Kidney capillary endothelial cell (primary cell): ENCODE measurements at regions not wholly inside any gene's neighbourhood (a gene's known extent, or its start where the extent isn't known, plus 50 kb on each side); places are given as distances from the start of the nearest gene placed in this dataset.

Source experiments
- DNase-seq: peaks from one replicate; pipeline ENCODE4 v3.0.0-alpha.2; 2018; ENCODE audit warnings: low spot score

DNA sequence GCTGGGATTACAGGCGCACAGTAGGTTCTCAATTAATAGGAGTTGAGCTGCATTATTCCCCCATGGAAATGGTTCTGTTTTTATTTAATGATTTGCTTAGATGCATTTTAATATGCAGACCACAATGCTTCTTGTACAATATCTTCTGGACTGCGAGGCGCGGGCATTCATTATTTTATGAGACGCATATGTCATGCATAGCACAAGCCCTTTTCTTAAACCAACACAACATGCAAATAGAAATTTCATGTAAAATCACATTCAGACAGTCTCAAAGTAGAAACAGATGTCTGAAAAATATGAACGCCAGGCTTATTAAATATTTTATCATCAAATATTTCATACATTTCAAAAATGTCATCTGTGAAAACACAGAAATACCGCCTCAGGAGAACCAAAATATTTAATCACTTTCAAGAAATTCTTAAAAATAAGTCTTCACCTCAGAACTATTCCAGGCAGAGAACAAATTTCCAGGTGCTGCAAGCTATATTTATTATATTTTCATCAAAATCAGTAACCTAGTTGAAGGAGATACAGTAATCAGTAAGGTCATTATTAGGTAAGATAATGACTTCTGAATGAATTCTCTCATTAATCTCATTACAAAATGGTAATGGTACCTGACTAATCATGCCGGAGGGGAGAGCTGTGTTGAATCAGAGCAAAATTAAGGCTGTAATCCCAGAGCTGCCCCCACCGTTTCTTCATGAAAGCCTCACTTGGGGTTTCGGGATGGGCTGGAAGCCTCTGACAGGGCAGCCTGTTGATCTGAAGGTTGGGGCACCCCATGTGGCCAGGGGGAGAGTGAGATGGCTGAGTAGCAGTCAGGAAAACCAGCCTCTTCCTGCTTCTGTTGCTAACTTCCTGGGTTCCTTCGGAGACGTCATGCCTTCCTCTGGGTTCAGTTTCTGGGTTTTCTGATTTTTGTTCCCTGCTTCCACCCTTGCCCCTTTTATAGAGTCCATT lies 133.9 kb upstream of the ZNF618 start:
- DNase-seq: no peak

DNA sequence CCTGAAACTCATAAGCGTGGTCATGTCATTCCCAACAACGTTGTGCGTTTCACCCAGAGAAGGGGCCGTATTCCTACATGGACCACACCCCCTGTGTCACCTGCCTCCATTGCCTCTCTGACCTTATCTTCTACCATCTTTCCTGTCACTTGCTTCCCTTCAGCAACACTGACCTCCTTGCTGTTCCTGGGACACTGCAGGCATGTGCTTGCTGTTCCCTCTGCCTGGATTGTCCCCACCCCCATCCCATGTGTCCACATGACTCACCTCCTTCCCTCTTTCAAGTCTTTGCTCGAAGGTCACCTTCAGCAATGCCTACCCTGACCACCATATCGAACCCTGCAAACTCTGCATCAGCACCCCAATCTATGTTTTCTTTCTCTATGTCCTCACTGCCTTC lies 133.2 kb upstream of the ZNF618 start:
- DNase-seq: no peak

DNA sequence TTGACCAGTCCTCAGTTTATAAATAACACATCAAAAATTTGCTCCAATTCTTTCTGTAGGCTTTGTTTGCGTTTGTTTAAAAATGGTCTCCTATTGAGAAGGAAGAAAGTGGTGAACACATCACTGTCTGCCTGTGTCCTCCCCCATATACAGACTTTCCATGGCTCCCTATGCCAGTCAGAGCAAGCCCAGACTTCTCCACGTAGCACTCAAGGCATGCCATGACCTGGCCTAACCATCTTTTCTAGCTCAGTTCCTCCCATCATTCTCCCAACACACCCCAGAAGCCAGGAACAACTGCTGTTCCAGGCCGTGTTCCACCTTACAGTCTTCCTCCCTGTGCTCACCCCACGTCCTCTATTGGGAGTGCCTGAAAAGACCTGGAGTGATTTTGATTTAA lies 129.6 kb upstream of the ZNF618 start:
- no peak for DNase-seq

DNA sequence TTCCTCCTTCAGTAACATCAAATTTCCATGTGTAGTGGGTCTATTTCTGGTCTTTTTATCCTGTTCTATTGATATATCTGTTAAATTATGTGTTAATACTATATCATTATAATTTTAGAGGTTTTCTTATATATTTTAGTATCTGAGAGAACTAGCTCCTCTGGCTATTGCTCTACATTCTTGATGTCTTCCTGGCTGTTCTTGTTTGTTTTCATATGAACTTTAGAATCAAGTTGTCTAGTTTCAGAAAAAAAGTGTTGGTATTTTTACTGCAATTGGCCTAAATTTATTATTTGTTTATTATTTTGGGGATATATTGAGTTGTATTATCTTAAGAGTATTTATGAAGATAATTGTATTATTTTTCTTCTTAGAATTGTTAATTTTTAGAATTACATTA lies 128.0 kb upstream of the ZNF618 start:
- DNase-seq: no peak

DNA sequence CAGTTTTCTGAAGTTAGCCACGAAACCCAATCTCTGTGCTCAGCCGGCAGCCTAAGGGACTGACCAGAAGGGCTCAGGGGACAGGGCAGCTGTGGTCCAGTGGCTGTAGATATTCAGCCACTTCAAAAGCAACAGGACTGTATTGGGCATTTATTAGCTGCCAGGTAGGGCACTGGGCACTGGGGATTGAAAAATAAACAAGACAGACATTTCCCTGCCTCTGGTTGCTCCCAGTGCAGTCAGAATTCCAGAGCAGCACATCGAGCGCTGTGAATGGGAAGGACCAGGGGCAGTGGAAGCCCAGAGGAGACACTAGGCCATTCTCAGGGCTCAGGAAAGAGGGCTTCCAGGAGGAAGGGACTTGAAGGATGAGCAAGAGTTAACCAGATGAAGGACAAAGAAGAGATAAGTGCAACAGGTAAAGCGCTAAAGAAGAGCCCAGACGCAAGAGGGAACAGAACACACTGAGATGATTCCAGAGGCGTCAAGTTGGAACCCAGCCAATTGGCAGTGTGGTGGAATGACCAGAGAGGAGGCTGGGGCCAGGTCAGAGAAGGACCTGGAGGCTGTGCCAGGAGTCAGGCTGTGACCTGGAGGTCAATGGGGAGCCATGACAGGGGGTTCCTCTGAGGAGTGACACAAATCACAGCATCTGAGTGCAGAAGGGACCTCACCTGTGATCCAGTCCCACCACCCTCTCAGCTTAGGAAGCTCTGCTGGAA lies 122.5 kb upstream of the ZNF618 start:
- no peak for DNase-seq

DNA sequence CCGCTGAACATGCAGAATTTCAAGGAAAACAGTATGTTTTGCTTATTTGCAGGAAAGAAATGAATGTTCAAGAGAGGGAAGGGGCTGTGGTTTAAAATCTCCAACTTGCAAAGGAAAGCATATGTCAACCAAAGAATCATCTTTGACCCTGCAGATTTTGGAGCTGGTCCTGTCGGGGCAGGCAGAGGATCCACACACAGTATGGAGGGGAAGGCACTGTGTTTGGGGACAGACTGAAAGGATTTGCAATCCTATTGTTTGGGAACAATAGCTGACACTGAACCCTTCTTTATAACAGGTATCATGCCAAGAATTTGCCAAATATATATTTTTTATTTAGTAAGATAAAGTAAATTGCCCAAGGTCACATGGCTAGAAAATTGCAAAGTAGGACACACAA lies 121.4 kb upstream of the ZNF618 start:
- DNase-seq: no peak

DNA sequence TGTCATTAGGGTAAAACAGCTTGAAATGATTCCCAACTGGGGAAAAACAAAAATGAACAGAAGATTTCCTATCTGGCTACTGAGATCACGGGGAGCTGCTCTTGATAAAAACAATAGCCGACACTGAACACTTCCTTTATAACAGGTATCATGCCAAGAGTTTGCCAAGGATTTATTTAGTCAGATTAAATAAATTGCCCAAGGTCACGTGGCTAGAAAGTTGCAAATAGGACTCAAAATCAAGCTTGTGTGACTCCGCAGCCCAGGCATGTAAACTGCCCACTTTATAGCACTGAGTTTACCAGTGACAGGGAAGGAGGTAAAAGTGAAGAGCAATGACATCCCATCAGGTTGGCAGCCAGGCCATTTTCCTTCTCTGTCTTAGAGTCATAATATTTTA lies 120.7 kb upstream of the ZNF618 start:
- no peak for DNase-seq

DNA sequence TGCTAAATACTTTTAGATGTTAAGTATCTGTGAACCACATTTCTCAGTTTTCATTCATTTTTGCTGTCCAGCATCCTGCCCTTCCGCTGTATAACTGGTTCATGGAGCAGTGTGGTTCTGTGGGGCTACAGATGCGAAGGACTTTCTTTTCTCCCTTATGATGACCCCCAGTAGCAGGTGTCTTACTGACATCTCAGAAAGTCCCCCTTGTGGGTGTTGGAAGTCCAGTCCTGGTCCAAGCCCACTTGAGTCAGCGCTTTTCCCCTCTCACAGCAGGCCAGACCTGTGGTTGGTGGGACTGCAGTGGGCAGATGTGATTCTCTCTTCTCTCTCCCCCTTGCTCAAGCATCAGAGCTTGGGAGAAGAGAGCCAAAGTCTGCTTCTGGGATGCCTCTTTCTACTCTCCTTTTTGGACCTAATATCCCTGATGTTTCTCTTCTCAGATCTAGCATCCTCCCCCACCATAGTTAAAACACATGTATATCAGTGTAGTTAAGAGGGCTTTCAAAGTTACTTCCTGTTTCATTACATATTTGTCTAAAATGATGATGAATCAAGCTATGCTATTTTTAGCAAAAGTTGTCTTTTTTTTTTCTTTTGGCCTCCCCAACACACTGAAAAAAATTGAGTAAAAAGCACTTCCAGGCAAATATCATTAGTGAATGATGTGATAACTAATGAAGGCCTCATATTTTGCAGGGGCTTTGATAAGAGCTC lies 119.5 kb upstream of the ZNF618 start:
- DNase-seq: no peak

DNA sequence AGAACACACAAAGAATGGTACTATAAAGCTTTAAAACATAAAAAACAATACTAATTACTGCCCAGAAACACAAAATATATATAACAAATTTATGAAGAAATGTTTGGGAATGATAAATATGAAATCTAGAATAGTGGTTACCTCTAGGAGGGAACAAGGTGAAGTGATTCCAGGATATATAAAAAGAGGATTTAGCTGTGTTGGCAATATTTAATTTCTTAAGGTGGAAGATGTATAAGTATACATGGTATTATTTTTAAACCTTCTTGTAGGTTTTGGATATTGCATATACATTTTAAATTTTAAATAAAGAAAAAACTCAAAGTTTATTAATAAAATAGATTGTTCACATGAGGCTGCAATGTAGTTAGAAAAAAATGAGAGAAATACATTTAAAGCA lies 112.7 kb upstream of the ZNF618 start:
- DNase-seq: no peak

DNA sequence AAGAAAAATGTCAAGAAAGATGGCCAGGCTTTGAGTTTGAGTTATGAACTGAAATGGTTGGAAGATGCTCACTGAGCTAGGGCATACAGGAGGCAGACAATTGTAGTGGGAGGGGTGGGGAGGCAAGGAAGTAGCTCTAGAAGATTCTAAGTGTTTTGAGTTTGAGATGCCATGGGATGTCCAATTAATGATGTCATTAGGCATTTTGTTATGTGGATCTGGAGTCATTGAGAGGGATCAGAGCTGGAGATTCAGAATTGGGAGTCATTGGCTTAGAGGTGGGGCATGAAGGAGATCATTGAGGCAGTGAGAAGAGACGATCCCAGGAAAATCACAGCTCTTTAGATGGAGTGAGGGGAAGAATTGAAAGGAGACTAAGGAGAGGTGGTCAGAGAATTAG lies 111.5 kb upstream of the ZNF618 start:
- DNase-seq: no peak

DNA sequence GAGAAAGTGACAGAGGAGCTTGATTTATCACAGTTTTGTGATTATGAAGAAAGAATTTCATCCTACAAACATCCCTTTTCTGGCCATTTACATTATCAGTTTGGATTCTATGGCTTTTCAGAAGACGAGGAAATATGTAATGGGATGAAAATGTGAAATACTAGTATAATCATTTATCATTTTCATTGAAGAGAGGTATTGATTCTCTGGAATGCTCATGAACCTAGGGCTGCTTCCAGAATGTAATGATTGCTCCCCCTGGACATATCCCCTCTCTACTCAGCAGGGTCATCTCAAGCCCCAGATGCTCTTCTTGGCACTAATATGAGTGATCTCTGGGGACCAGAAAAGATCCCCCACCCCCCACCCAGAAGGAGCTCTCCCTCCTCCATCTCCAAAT lies 106.7 kb upstream of the ZNF618 start:
- DNase-seq: no peak

DNA sequence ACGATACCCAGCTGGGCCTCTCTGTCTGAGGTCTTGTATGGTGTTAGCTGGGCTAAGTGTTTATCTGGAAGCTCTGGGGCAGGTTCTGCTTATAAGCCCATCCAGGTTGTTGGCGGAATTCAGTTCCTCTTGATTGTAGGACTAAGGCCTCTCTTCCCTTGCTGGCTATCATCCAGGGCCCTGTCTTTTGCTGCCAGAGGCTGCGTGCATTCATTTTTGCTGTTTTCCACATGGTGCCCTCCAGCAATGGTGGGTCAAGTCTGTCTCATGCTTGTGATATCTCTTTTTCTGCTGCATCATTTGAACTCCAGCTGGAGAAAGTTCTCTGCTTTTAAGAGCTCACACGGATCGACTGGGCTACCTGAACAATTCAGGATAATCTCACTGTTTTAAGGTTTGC lies 105.7 kb upstream of the ZNF618 start:
- no peak for DNase-seq

DNA sequence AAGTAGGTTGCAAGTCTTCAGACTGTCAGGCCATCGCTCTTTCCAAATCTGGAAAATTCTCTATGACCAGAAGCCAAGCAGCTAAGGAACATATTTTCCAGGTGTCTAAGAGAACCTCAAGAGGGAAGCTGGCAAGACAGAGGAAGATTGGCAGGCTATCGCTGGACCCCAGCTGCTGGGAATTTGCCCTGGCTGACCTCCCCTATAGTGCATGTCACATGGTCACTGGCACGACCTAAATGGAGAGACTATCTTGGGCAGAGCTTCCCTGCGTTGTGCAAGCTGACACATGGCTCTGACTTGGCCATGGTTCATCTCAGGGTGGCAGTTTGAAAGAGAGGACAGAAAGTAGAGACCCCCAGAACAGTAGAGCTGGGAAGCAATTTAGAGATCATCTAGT lies 104.9 kb upstream of the ZNF618 start:
- DNase-seq: no peak

DNA sequence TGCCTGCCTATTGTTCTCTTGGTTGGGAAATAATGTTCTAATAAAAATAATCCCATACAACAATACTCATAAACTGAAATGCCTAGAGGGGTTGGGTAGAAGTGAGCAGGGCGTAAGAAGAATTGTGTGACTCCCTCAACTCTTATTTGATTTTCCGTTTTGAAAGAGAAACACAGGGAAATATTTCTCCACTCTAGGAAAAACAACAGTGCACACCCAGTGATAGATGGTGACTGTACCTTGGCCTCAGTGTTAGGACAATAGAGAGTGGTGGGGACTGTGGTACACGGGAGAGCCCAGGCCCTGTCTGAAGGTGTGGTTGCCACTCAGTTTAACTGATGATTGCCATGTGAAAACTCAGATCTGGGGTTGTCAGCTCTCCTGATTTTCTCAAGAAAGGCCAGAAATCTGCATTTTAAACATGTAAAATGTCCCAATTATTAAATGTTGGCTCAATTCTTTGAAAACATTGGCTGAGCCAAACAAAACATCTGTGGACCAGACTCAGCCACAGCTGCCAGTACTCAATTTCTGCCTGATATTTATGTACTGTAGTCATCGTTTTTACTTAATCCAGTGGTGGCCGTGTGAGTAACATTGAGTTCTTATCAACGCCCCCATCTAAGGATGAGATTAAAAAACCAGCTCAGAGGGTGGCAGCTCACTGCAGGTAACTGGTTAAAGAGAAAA lies 103.8 kb upstream of the ZNF618 start:
- DNase-seq: no peak

DNA sequence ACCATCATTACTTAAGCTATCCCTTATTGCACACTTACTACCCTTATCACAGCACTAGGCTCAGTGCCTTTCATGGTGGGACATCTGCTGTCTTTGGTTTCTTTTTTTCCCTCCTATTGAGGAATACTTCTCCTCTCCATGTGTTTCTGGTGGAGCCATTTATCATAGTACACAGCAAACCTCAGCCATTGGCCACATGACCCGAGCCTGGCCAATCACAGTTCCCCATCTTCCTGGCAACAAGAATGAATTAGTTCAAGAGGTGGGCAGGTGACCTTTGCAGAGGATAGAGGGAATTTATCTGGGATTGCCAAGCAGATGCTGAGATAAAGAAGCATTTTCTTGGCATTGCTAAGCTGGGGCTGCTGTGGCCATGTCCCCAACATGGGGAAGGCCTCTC lies 101.1 kb upstream of the ZNF618 start:
- DNase-seq: no peak

DNA sequence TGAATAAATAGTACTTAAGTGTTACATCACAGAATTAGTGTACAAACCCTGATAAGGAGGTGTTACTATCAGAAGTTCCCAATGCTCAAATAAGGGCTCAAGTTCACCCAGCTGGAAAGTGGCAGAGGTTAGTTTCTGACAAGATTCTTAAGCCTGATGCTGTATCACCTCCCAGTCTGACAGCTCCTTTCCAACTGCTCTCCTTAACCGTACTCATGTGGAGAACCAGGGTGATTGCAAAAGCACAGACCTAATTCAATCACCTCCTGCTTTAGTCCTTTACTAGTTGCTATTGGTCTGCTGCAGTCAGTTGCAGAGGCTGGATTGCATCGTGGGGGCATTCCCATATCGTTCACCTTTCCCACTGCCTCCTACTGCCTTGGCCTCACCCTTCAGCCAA lies 100.4 kb upstream of the ZNF618 start:
- no peak for DNase-seq

DNA sequence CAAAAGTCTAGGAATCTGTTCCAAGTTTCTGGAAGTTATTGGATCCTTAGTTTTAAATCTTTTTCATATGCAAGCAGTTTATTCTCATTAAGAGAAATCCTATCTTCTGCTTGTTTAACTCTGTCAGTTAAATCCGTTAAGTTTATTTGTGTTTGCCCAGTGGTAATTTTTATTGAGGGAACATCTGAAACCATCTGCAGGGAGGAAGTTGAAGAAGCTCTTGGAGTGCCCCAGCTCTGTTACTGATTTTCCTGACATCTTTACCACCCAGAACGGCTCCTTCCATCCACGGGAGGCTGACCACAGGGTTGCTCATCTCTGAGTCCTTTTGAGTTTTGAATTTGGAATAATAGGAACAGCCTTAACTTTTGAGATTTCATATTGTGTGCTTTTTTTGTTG lies 99.9 kb upstream of the ZNF618 start:
- no peak for DNase-seq

DNA sequence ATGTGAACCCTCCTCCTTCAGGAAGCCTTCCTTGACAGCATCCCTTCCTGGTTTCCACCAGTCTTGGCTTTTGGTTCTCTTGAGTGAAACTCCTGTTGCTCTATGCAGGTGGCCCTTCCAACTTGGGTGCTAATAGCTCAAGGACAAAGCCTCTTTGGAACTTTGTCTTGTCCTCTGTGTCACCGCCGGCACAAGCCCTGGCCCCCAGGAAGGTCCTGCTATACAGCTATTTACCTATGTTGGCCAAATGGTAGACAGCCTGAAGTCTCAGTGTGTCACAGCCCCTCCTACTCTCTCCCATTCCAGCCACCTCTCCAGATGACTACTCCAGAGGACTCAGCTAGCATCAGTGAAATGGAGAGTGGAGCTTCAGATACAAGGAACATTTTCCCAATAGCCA lies 94.7 kb upstream of the ZNF618 start:
- DNase-seq: no peak

DNA sequence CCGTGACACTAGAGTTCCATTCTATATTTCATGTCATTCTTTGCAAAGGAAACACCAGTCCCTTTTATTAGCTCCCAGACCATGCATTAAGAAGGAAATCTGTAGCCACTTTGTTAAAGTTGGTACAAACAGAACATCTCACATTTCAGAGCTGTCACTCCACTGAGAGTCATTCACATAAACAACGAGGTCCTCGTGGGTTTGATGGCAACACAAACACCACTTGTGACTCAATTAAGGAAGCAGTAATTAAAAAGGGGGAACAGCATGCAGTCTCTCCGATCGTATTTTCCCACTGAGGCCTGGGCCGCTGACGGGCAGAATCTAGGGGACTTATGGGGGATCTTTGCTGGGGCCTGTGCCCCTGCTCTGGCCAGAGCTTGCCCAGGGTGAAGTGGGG lies 94.2 kb upstream of the ZNF618 start:
- DNase-seq: no peak

DNA sequence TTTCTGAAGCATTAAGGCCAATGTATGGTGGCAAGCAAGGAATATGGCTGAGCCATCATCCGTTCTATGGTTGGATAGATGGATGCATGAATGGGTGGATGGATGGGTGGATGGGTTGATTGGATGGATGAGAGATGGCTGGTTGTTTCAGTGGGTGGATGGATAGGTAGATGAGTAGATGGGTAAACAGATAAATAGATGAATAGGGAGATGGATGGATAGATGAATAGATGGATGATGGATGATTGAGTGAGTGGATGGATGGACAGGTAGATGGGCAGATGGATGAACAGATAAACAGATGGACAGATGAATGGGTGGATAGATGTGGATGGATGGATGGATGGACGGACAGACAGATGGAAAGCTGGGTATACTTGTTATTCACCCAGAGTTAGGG lies 92.6 kb upstream of the ZNF618 start:
- DNase-seq: no peak

DNA sequence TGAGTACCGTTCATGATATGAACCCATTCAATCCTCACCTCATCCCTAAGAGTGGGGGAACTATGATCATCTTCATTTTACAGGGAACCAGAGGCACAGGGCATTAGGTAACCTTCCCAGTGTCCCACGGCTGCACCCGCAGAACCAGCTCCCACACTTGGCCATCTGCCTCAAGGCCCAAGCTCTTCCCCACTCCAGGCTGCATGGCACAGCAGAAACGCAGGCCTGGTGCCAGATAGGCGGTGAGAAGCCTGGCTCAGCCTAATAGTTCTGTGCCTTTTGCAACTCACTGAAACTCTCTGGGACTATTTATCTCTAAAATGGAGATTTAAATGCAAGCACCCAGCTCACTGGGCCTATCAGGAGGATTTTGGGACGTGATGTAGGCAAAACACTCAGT lies 90.8 kb upstream of the ZNF618 start:
- DNase-seq: no peak

DNA sequence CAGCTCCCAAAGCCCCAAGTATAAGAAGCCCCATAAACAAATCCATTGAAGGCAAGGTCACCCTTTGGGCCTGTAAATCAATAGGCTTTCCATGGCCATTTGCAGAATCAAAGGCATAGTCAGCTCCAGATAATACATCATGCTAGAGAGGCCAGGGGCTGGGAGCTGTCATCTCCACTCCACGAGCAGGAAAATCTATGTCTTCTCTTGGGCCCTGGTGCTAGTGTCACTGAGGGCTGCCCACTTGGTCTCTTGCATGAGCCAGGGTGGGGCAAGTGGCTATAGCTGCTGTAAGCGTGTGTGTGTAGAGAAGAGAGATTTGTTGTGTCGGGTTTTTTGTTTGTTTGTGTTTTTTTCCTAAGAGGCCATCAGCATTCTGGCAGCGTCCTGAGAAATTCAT lies 90.0 kb upstream of the ZNF618 start:
- DNase-seq: no peak
